ENCODE measurements at regions not wholly inside any gene's neighbourhood (a gene's known extent, or its start where the extent isn't known, plus 50 kb on each side); places are given as distances from the start of the nearest gene placed in this dataset.

GRCh38 chr3:26271848-26272247 is 350.7 kb upstream of the LRRC3B start:
- ChIA-PET CTCF (ENCODE audit: partially characterized antibody) (interaction anchor here (1.4 kb wide), 1 partner anchor 9 kb away, joined by 8 read pairs; no protein-coding TSS in a partner anchor), POLR2A (ENCODE audit: partially characterized antibody) (no interaction called here)
- FAIRE-seq (no peak), DNase-seq (ENCODE audit: low read depth in 1 of 2, low spot score in 2 of 2) (no peak)
- no peaks in the 10 kb centered on the region for H3K27me3 ChIP-seq (replicated peaks in 1 of 4; ENCODE audit: control insufficient read depth in 3 of 4, extremely low read depth in 1 of 4, insufficient read depth in 3 of 4, low read length in 3 of 4)
- no peaks in the 10 kb centered on the region for H3K79me1 ChIP-seq (ENCODE audit: low read depth, low read length)
- H3K18ac ChIP-seq (ENCODE audit: extremely low read depth, low read length), result no peak overlapping the region
- H4K5ac ChIP-seq (ENCODE audit: insufficient read length, low read depth, low read length), result no peak overlapping the region
- no peak overlapping the region for H2BK120ac ChIP-seq (replicated peaks; ENCODE audit: low read depth, low read length)
- no peak overlapping the region for H3K56ac ChIP-seq (replicated peaks; ENCODE audit: insufficient read length, low read depth, low read length)
- no peak overlapping the region for H3K4ac ChIP-seq (replicated peaks; ENCODE audit: insufficient read length, low read depth, low read length)
- no peak overlapping the region for H2BK15ac ChIP-seq (ENCODE audit: low read length)
- H2BK12ac ChIP-seq (ENCODE audit: low read depth, low read length), result no peak overlapping the region
- H3K9ac ChIP-seq (replicated peaks in 1 of 4; ENCODE audit: extremely low read depth in 1 of 4, low read depth in 3 of 4, low read length in 3 of 4), result no peak overlapping the region
- H4K91ac ChIP-seq (replicated peaks; ENCODE audit: insufficient read length, low read length), result no peak overlapping the region
- H3K79me2 ChIP-seq (ENCODE audit: control insufficient read depth in 1 of 2, insufficient read depth in 2 of 2, low read length in 2 of 2), result no peaks in the 10 kb centered on the region
- peaks cover 0 to 3% (median 2%) of the 10 kb centered on the region in 4 experiments; a peak in 4 of 7 replicates for H3K4me1 ChIP-seq (replicated peaks in 1 of 4; ENCODE audit: control insufficient read depth in 3 of 4, insufficient read depth in 4 of 4, low read length in 3 of 4)
- no peaks in the 10 kb centered on the region for H4K20me1 ChIP-seq (replicated peaks in 1 of 2; ENCODE audit: control insufficient read depth in 1 of 2, insufficient read depth in 2 of 2, low read length in 2 of 2)
- H3K27ac ChIP-seq (ENCODE audit: low read depth, low read length), result no peak overlapping the region
- no peak overlapping the region for H2BK5ac ChIP-seq (ENCODE audit: low read depth, low read length)
- no peaks in the 10 kb centered on the region for H3K9me3 ChIP-seq (ENCODE audit: insufficient read depth in 2 of 2, low read depth in 1 of 2, low read length in 1 of 2)
- no peaks in the 10 kb centered on the region for H3K36me3 ChIP-seq (ENCODE audit: control insufficient read depth in 2 of 4, insufficient read depth in 4 of 4, low read length in 3 of 4)
- no peak overlapping the region for H3K14ac ChIP-seq (ENCODE audit: insufficient read length)
- no peak overlapping the region for H3K4me3 ChIP-seq (ENCODE audit: extremely low read depth in 1 of 4, insufficient read depth in 2 of 4, low read depth in 3 of 4, low read length in 4 of 4)
- H3K23ac ChIP-seq (ENCODE audit: insufficient read length), result no peak overlapping the region
- H2AFZ ChIP-seq (ENCODE audit: low read length), result no peak overlapping the region
- no peak overlapping the region for H2BK20ac ChIP-seq (ENCODE audit: low read length)
- no peaks in the 10 kb centered on the region for H3K23me2 ChIP-seq (ENCODE audit: low read depth, low read length)
- no peak overlapping the region for H4K8ac ChIP-seq (ENCODE audit: extremely low read depth, insufficient read depth, low read length)
- H2AK5ac ChIP-seq (ENCODE audit: low read depth, low read length), result no peak overlapping the region
- H3K4me2 ChIP-seq (ENCODE audit: insufficient read depth in 1 of 2, low read depth in 2 of 2, low read length in 2 of 2), result no peak overlapping the region
- no peak for TF ChIP-seq E2F6 (IDR thresholded peaks at IDR 0.05)
- no peak for TF ChIP-seq SRF (IDR thresholded peaks at IDR 0.05; ENCODE audit: low read depth, low read length)
- no peak for TF ChIP-seq EZH2 (IDR thresholded peaks at IDR 0.05; ENCODE audit: low read depth, low read length, severe bottlenecking)
- TF ChIP-seq JUND (IDR thresholded peaks at IDR 0.05; ENCODE audit: low read length), result no peak
- no peak for TF ChIP-seq RAD21 (IDR thresholded peaks at IDR 0.05 in 1 of 2, conservative IDR thresholded peaks at IDR 0.05 in 1 of 2; ENCODE audit: low read depth in 2 of 2, low read length in 2 of 2)
- no peak for TF ChIP-seq POLR2AphosphoS5 (IDR thresholded peaks at IDR 0.05; ENCODE audit: low read depth, low read length)
- TF ChIP-seq RFX5 (IDR thresholded peaks at IDR 0.05; ENCODE audit: borderline replicate concordance, low read depth, low read length), result no peak
- TF ChIP-seq TAF7 (optimal IDR thresholded peaks at IDR 0.05; ENCODE audit: borderline replicate concordance, low read depth, low read length), result no peak
- TF ChIP-seq TCF12 (IDR thresholded peaks at IDR 0.05; ENCODE audit: low read depth, low read length), result no peak
- no peak for TF ChIP-seq BRCA1 (IDR thresholded peaks at IDR 0.05; ENCODE audit: low read depth, low read length)
- TF ChIP-seq MAFK (IDR thresholded peaks at IDR 0.05; ENCODE audit: low read depth, low read length), result no peak
- no peak for TF ChIP-seq KDM5A (IDR thresholded peaks at IDR 0.05; ENCODE audit: low read length)
- TF ChIP-seq TAF1 (IDR thresholded peaks at IDR 0.05; ENCODE audit: low read depth, low read length), result no peak
- TF ChIP-seq FOSL1 (IDR thresholded peaks at IDR 0.05; ENCODE audit: insufficient read depth, low read depth, low read length), result no peak
- no peak for TF ChIP-seq HDAC2 (IDR thresholded peaks at IDR 0.05; ENCODE audit: borderline replicate concordance in 1 of 2, low read depth in 2 of 2, low read length in 2 of 2)
- no peak for TF ChIP-seq CREB1 (IDR thresholded peaks at IDR 0.05)
